OCI-LY1 (cell line): ENCODE measurements at regions not wholly inside any gene's neighbourhood (a gene's known extent, or its start where the extent isn't known, plus 50 kb on each side); places are given as distances from the start of the nearest gene placed in this dataset.
A peak's percentile ranks its signal among the peaks of the same experiment; 100 is the strongest.

Experiments used
- H2AFZ ChIP-seq: fragments of 200-600 bp; sonication (generic), shearing (Covaris generic); 2 replicates; pipeline ENCODE4 v1.6.0; 2014; ENCODE audit warnings: antibody characterized with exemption, mild to moderate bottlenecking, low read length
- H3F3A ChIP-seq: fragments of 200-600 bp; sonication (generic), shearing (Covaris generic); 2 replicates; pipeline ENCODE4 v1.6.0; 2014; ENCODE audit warnings: mild to moderate bottlenecking, antibody characterized with exemption, low read length, moderate library complexity; ENCODE audit not compliant: insufficient read depth
- H3K27ac ChIP-seq: fragments of 200-600 bp; sonication (generic); 2 replicates; pipeline ENCODE4 v1.5.1; 2014; ENCODE audit warnings: low read length, mixed run types, mild to moderate bottlenecking, low read depth; ENCODE audit not compliant: poor library complexity, severe bottlenecking
- H3K27me3 ChIP-seq: fragments of 200-600 bp; sonication (generic); 2 replicates; pipeline ENCODE4 v1.6.0; 2014; ENCODE audit warnings: antibody characterized with exemption, mild to moderate bottlenecking, low read length, moderate library complexity; ENCODE audit not compliant: insufficient read depth
- H3K36me3 ChIP-seq: fragments of 200-600 bp; sonication (generic); 2 replicates; pipeline ENCODE4 v1.6.1; 2014; ENCODE audit warnings: mild to moderate bottlenecking, antibody characterized with exemption, low read length, moderate library complexity, mixed read lengths; ENCODE audit not compliant: insufficient read depth
- H3K4me1 ChIP-seq: fragments of 200-600 bp; sonication (generic); 2 replicates; pipeline ENCODE4 v1.5.1; 2014; ENCODE audit warnings: mild to moderate bottlenecking, low read length, moderate library complexity; ENCODE audit not compliant: insufficient read depth, severe bottlenecking
- H3K4me2 ChIP-seq: fragments of 200-600 bp; sonication (generic), shearing (Covaris generic); 2 replicates; pipeline ENCODE4 v1.6.1; 2014; ENCODE audit warnings: low read length
- H3K4me3 ChIP-seq: fragments of 200-600 bp; sonication (generic); 2 replicates; pipeline ENCODE4 v1.5.1; 2014; ENCODE audit warnings: low read length, low read depth, mild to moderate bottlenecking, mixed read lengths; ENCODE audit not compliant: poor library complexity, severe bottlenecking
- H3K79me2 ChIP-seq: fragments of 200-600 bp; shearing (Covaris generic); 2 replicates; pipeline ENCODE4 v1.6.1; 2016; ENCODE audit warnings: mixed run types, low read length, mixed read lengths; ENCODE audit not compliant: insufficient read depth
- H3K9ac ChIP-seq: fragments of 200-600 bp; sonication (generic), shearing (Covaris generic); 2 replicates; pipeline ENCODE4 v1.6.1; 2014; ENCODE audit warnings: mild to moderate bottlenecking, low read length, mixed read lengths
- H3K9me2 ChIP-seq: fragments of 200-600 bp; sonication (generic), shearing (Covaris generic); 2 replicates; pipeline ENCODE4 v1.6.1; 2014; ENCODE audit warnings: low read depth, mild to moderate bottlenecking, low read length, mixed read lengths
- H3K9me3 ChIP-seq: fragments of 200-600 bp; shearing (Covaris generic); 2 replicates; pipeline ENCODE4 v1.6.1; 2014; ENCODE audit warnings: low read length, mixed read lengths
- H4K20me1 ChIP-seq: fragments of 200-600 bp; sonication (generic), shearing (Covaris generic); 2 replicates; pipeline ENCODE4 v1.6.0; 2016; ENCODE audit warnings: mild to moderate bottlenecking, low read length; ENCODE audit not compliant: insufficient read depth
- CTCF ChIP-seq: fragments of 200-600 bp; sonication (generic), shearing (Covaris generic); IDR thresholded peaks from 2 replicates; pipeline ENCODE4 v1.5.1; 2017; ENCODE audit warnings: mild to moderate bottlenecking, antibody characterized with exemption, low read length, moderate library complexity, mixed read lengths
- EZH2 ChIP-seq: fragments of 200-600 bp; sonication (generic), shearing (Covaris generic); IDR thresholded peaks from 2 replicates; pipeline ENCODE4 v1.8.0; 2017; ENCODE audit warnings: borderline replicate concordance, mixed run types, mild to moderate bottlenecking, antibody characterized with exemption, low read length, moderate library complexity, mixed read lengths

- H3K4me3 ChIP-seq: no peak overlapping the region
- H3K79me2 ChIP-seq: no peaks in the 10 kb centered on the region
- H3K9me3 ChIP-seq: no peaks in the 10 kb centered on the region
- no peaks in the 10 kb centered on the region for H3F3A ChIP-seq
- no peaks in the 10 kb centered on the region for H3K4me1 ChIP-seq
- no peaks in the 10 kb centered on the region for H3K36me3 ChIP-seq
- H4K20me1 ChIP-seq: no peaks in the 10 kb centered on the region
- no peak overlapping the region for H3K9ac ChIP-seq
- H2AFZ ChIP-seq: no peak overlapping the region
- H3K27me3 ChIP-seq: peaks cover 4% of the 10 kb centered on the region; the same call in 1 of the 2 replicates
- TF ChIP-seq CTCF: no peak
- TF ChIP-seq EZH2: no peak
- H3K9me2 ChIP-seq: no peaks in the 10 kb centered on the region
- no peak overlapping the region for H3K27ac ChIP-seq
- H3K4me2 ChIP-seq: no peak overlapping the region
Measured at GRCh38 chr15:70573121-70573850, 190.1 kb downstream of the UACA start.

GRCh38 chr15:70569714-70570231 lies 193.6 kb downstream of the UACA start:
- Histone ChIP-seq H3K4me3 (no peak overlapping the region), H3K27me3 (no peaks in the 10 kb centered on the region; the same call in 1 of the 2 replicates), H3K9ac (no peak overlapping the region), H3K9me2 (no peaks in the 10 kb centered on the region), H3K4me1 (no peaks in the 10 kb centered on the region), H3K4me2 (no peak overlapping the region), H3K27ac (no peak overlapping the region), H2AFZ (no peak overlapping the region), H3K79me2 (no peaks in the 10 kb centered on the region), H3F3A (no peaks in the 10 kb centered on the region), H4K20me1 (no peaks in the 10 kb centered on the region), H3K9me3 (no peaks in the 10 kb centered on the region), H3K36me3 (no peaks in the 10 kb centered on the region)
- no peak for TF ChIP-seq EZH2
- no peak for TF ChIP-seq CTCF

GRCh38 chr15:70569091-70569713 lies 194.2 kb downstream of the UACA start:
- H3K27ac ChIP-seq: no peak overlapping the region
- TF ChIP-seq CTCF (peak; percentile 41; the same call in 1 of the 2 replicates), EZH2 (no peak)
- H3K36me3 ChIP-seq: no peaks in the 10 kb centered on the region

More at GRCh38 chr15:70569091-70569713, 194.2 kb downstream of the UACA start:
- no peaks in the 10 kb centered on the region for H3K79me2 ChIP-seq
- no peak overlapping the region for H2AFZ ChIP-seq
- no peaks in the 10 kb centered on the region for H3K4me1 ChIP-seq
- no peak overlapping the region for H3K9ac ChIP-seq
- no peaks in the 10 kb centered on the region for H4K20me1 ChIP-seq
- H3F3A ChIP-seq: no peaks in the 10 kb centered on the region
- H3K9me3 ChIP-seq: no peaks in the 10 kb centered on the region
- H3K4me3 ChIP-seq: no peak overlapping the region
- H3K27me3 ChIP-seq: no peaks in the 10 kb centered on the region; the same call in 1 of the 2 replicates
- H3K4me2 ChIP-seq: no peak overlapping the region
- H3K9me2 ChIP-seq: no peaks in the 10 kb centered on the region
